ENCODE measurements at regions not wholly inside any gene's neighbourhood (a gene's known extent, or its start where the extent isn't known, plus 50 kb on each side); places are given as distances from the start of the nearest gene placed in this dataset.

GRCh38 chr5:3845230-3845629, 249.6 kb downstream of the IRX1 start:
- in situ Hi-C loops (cut with HindIII; ENCODE audit: low pct_ligation_motif_present, low sequenced_read_pairs), result no loop called here
- no peak for DNase-seq
- H3K36me3 ChIP-seq (replicated peaks), result no peaks in the 10 kb centered on the region
- no peak overlapping the region for H3K4me3 ChIP-seq (ENCODE audit: low read depth, low read length)
- no peak overlapping the region for H3K27ac ChIP-seq
- TF ChIP-seq CTCF (IDR thresholded peaks at IDR 0.05; ENCODE audit: low read depth, low read length, missing control alignments), result no peak
- H3K27me3 ChIP-seq (replicated peaks), result no peaks in the 10 kb centered on the region

- no peak overlapping the region for H3K4me3 ChIP-seq (ENCODE audit: low read depth, low read length)
- TF ChIP-seq CTCF (IDR thresholded peaks at IDR 0.05; ENCODE audit: low read depth, low read length, missing control alignments), result no peak
- no peaks in the 10 kb centered on the region for H3K27me3 ChIP-seq (replicated peaks)
- DNase-seq, result no peak
- no peak overlapping the region for H3K27ac ChIP-seq
- in situ Hi-C loops (cut with HindIII; ENCODE audit: low pct_ligation_motif_present, low sequenced_read_pairs), result no loop called here
- no peaks in the 10 kb centered on the region for H3K36me3 ChIP-seq (replicated peaks)
Observed at GRCh38 chr5:3852161-3852916, 256.7 kb downstream of the IRX1 start.

- TF ChIP-seq CTCF (IDR thresholded peaks at IDR 0.05; ENCODE audit: low read depth, low read length, missing control alignments), result no peak
- no peaks in the 10 kb centered on the region for H3K36me3 ChIP-seq (replicated peaks)
- no peaks in the 10 kb centered on the region for H3K27me3 ChIP-seq (replicated peaks)
- in situ Hi-C loops (cut with HindIII; ENCODE audit: low pct_ligation_motif_present, low sequenced_read_pairs), result no loop called here
- no peak overlapping the region for H3K27ac ChIP-seq
- no peak overlapping the region for H3K4me3 ChIP-seq (ENCODE audit: low read depth, low read length)
- no peak for DNase-seq
Observed at GRCh38 chr5:3853362-3853761, 257.7 kb downstream of the IRX1 start.

- no peaks in the 10 kb centered on the region for H3K36me3 ChIP-seq (replicated peaks)
- H3K27ac ChIP-seq, result no peak overlapping the region
- in situ Hi-C loops (cut with HindIII; ENCODE audit: low pct_ligation_motif_present, low sequenced_read_pairs), result no loop called here
- DNase-seq, result no peak
- no peak overlapping the region for H3K4me3 ChIP-seq (ENCODE audit: low read depth, low read length)
- TF ChIP-seq CTCF (IDR thresholded peaks at IDR 0.05; ENCODE audit: low read depth, low read length, missing control alignments), result no peak
- no peaks in the 10 kb centered on the region for H3K27me3 ChIP-seq (replicated peaks)
Observed at GRCh38 chr5:3854188-3854821, 258.7 kb downstream of the IRX1 start.

- no peak for TF ChIP-seq CTCF (IDR thresholded peaks at IDR 0.05; ENCODE audit: low read depth, low read length, missing control alignments)
- in situ Hi-C loops (cut with HindIII; ENCODE audit: low pct_ligation_motif_present, low sequenced_read_pairs), result no loop called here
- DNase-seq, result no peak
Observed at GRCh38 chr5:3856036-3856435, 260.4 kb downstream of the IRX1 start.

More at GRCh38 chr5:3856036-3856435, 260.4 kb downstream of the IRX1 start:
- no peak overlapping the region for H3K4me3 ChIP-seq (ENCODE audit: low read depth, low read length)
- no peaks in the 10 kb centered on the region for H3K36me3 ChIP-seq (replicated peaks)
- H3K27ac ChIP-seq, result no peak overlapping the region
- no peaks in the 10 kb centered on the region for H3K27me3 ChIP-seq (replicated peaks)
